ENCODE measurements at regions not wholly inside any gene's neighbourhood (a gene's known extent, or its start where the extent isn't known, plus 50 kb on each side); places are given as distances from the start of the nearest gene placed in this dataset.
"Not testable (repeated sequence)": the region's sequence is repeated elsewhere in the genome, so short reads cannot be mapped to it uniquely, and the experiment has no call there.

DNA sequence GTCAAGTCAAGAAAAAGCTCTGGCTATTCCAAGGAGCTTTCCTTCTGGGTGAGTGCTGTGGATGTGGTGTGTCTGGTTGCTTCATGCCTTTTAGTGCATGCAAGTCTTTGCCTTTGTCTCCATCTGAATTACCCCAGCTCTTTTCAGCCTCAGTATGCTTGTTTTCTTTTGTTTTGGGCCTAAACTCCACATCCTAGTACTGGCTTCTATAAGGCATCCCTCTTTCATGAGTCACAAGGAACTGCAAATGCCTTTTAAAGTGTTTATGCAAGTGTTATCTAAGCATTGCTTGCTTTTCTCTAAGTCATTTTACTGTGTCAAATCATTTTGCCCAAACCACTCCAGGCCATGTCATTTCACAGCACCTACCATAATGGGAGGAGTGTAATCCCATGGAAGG, 132.1 kb downstream of the PLCE1 start:
- no peak for DNase-seq (ENCODE audit: low read depth)

DNA sequence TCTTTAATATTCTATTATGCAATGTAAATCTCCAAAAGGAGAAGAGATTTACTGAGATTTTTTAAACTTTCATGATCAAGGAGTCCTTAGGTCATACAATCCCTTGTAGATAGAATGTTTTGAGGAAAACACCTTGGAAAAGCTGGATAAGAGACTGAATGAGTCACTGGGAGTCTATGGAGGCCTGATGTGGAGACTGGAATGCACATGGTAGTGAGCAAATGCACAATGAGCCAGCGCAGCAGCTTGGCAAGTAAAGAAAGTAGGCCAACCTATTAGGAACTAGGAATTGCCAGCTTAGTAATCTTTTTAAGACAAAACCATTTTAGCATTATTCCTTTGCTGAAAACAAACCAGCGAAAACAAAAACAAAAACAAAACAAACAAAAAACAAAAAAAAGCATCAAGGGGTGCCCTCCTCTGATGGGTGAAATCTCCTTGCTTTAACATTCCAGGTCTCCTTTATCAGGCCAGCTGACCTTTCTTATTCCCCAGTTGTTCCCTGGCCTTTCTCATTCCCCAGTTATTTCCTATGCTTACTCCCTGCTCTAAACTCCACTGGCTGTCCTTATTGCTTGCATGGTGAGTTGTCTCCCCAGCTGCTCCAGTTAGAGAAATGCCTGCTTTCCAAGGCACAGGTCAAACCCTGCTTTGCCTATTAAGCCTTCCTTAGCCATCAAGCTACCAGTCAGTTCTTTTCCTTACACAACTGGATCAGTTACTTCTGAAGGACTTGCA, 135.8 kb downstream of the PLCE1 start:
- no peak for DNase-seq (ENCODE audit: low read depth)

GRCh38 chr10:94131885-94132284, 138.2 kb downstream of the PLCE1 start:
- DNase-seq (ENCODE audit: low read depth), result no peak

- no peak for DNase-seq (ENCODE audit: low read depth)
Measured at GRCh38 chr10:94133239-94133638, 139.5 kb downstream of the PLCE1 start.

DNA sequence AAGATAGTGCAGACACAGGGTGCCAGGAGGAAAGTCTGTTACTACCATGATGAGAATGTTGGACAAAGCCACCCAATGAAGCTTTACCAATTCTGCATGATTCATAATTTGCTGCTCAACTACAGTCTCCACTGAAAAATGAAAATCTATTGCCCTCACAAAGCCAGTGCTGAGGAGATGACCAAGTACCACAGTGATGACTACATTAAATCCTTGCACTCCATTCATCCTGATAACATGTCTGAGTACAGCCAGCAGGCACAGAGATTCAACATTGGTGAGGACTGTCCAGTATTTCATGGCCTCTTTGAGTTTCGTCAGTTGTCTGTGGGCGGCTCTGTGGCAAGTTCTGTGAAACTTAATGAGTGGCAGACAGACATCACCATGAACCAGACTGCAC, 144.0 kb downstream of the PLCE1 start:
- DNase-seq (ENCODE audit: low read depth), result no peak

DNA sequence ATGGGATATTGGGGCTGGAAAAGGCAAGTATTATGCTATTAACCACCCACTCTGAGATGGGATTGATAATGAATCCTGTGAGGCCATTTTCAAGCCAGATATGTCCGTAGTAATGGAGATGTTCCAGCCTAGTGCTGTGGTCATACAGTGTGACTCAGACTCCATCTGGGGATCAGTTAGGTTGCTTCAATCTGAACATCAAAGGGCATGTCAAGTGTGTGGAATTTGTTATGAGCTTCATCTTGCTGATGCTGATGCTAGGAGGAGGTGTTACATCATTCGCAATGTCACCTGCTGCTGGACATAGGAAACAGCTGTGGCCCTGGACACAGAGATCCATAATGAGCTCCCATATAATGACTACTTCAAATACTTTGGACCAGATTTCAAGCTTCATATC, 144.7 kb downstream of the PLCE1 start:
- no peak for DNase-seq (ENCODE audit: low read depth)

GRCh38 chr10:94143261-94143660, 149.5 kb downstream of the PLCE1 start:
- DNase-seq (ENCODE audit: low read depth), result no peak

DNA sequence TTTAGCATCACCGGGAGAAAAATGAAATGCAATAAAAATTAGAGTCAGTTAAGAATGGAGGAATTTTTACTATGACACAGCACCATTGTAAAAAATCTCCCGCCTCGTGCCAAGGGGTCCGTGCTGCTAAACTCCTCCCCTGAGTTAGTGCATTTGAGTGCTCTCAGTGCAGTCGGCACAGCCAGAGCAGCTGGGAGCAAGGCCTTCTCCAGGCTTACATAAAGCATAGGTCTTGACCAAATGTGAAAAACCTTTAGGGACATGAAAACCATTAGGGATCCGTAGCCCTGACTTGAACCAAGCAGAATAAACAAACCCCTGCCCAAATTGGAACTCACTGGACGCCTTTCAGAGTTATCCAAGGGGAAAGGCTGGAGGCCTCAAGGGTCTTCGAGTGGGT, 152.6 kb downstream of the PLCE1 start:
- DNase-seq (ENCODE audit: low read depth), result no peak

- DNase-seq (ENCODE audit: low read depth), result no peak
Measured at GRCh38 chr10:94146746-94147145, 153.0 kb downstream of the PLCE1 start.

DNA sequence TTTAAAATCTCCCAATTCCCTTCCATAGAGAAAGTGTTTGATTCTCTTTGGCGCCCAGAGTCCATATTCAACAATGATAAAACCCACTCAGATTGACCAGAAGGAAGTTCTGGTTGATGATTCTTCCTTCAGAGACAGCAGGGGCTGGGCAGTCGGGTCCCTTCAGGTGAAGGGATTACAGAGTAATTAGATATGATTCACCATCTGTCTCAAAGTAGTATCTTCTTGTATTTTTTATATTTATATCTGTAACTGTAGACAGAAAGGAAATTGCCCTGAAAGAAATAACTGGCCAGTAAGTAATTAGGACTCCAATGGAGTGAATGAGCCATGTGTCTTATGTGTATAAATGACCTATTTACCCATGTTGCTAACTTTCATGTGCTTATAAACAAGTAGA, 156.0 kb downstream of the PLCE1 start:
- DNase-seq (ENCODE audit: low read depth), result no peak

GRCh38 chr10:94150541-94151184, 156.9 kb downstream of the PLCE1 start:
- DNase-seq (ENCODE audit: low read depth), result no peak

DNA sequence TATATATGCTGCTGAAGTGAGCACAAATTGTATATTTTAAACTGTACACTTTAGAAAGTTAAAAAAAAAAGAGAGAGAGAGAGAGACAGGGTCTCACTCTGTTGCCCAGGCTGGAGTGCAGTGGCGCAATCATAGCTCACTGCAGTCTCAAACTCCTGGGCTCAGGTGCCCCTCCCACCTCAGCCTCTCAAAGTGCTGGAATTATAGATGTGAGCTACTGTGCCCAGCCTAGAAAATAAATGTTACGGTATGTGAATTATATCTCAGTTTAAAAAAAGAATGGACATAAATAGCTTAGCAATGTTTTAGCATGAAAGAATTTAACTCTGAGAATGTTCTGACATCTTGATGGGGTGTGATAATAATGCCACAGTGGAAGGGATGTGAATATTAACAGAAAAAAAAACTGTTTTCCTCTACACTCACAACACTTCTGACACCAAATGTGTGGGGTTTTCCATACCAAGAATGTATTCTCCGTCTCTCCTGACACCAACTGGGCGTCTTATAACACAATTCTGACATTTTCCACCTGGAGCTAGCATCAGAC, 162.1 kb downstream of the PLCE1 start:
- no peak for DNase-seq (ENCODE audit: low read depth)

GRCh38 chr10:94156453-94156852, 162.7 kb downstream of the PLCE1 start:
- DNase-seq (ENCODE audit: low read depth), result no peak

- not testable (repeated sequence) for DNase-seq (ENCODE audit: low read depth)
Measured at GRCh38 chr10:94165158-94165611, 171.5 kb downstream of the PLCE1 start.

- DNase-seq (ENCODE audit: low read depth), result no peak
Measured at GRCh38 chr10:94172332-94172731, 178.6 kb downstream of the PLCE1 start.

- DNase-seq (ENCODE audit: low read depth), result no peak
Measured at GRCh38 chr10:94173594-94173993, 179.9 kb downstream of the PLCE1 start.

- DNase-seq (ENCODE audit: low read depth), result no peak
Measured at GRCh38 chr10:94174838-94175237, 181.1 kb downstream of the PLCE1 start.

GRCh38 chr10:94178475-94179253, 184.1 kb downstream of the NOC3L start:
- no peak for DNase-seq (ENCODE audit: low read depth)

DNA sequence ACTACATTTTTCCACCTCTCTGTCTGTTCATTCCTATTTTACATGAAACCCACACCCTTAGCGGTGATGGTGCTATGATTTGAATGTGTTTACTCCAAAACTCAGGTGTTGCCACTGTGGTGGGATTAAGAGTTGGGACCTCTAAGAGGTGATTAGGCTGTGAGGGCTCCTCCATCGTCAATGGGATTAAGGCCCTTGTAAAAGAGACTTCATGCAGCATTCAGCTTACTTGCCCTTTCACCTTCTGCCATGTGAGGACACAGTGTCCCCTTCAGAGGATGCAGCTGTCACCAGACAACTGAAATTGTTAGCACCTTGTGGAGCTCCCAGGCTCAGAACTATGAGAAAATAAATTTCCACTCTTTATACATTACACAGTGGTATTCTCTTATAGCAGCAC, 182.2 kb downstream of the NOC3L start:
- no peak for DNase-seq (ENCODE audit: low read depth)

DNA sequence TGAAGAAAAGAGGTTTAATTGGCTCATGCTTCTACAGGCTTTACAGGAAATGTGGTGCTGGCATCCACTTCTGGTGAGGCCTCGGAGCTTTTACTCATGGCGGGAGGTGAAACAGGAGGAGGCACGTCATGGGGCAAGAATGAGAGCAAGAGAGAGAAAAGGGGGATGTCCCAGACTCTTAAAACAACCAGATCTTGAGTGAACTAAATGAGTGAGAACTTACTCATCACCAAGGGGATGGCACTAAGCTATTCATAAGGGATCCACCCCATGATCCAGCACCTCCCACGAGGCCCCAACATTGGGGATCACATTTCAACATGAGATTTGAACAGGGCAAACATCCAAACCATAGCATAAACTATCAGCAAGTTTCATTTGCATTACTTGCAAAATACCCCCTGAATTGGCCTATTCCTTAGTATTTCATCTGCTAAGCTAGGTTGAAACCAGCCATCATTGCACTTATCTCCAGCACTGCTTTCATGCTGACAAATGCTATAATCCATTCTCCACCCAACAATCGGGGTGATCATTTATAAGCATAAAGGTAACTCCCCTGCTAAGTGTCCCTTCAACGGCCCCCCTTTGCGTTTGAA, 179.0 kb downstream of the NOC3L start:
- no peak for DNase-seq (ENCODE audit: low read depth)

DNA sequence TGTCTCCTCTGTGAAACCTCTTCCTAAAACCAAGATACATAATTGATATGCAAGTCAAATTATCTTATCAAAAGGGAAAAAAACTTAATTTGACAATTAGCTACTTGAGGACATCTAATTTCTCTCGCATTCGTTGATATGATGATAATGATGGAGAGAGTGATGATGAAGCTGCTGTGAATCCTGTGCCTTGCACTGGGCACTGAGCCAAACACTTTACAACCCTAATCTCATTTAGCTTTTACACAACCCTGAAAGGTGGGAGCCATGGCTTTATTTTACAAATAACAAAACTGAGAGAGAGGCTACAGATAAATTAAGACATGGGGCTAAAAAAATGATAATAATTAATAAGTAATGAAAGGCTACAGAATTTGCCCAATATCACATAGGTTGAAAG, 176.0 kb downstream of the NOC3L start:
- no peak for DNase-seq (ENCODE audit: low read depth)

- no peak for DNase-seq (ENCODE audit: low read depth)
Measured at GRCh38 chr10:94192333-94192732, 170.4 kb downstream of the NOC3L start.

Data from stimulated activated CD8-positive, alpha-beta memory T cell treated with anti-CD3 and anti-CD28 coated beads, Interleukin-7, amount 100 ng/mL, for 24 hours (primary cell).